HCT116 (cell line): ENCODE measurements at regions not wholly inside any gene's neighbourhood (a gene's known extent, or its start where the extent isn't known, plus 50 kb on each side); places are given as distances from the start of the nearest gene placed in this dataset.

Source experiments
- ATAC-seq: fragments of 200-7000 bp; cut with Tn5 transposase; 2 replicates; pipeline ENCODE4 v1.9.1; 2020; ENCODE audit warnings: mild to moderate bottlenecking, moderate library complexity
- BruUV-seq: library from RNA; stranded (reverse); fragments of 400-500 nt; replicated peaks from 2 replicates; lab custom pipeline; 2021; lab: Mats Ljungman, UMichigan
- CTCF ChIA-PET: fragments of 300-600 bp; sonication (Branson Sonifier 250); formaldehyde crosslinking; loops from one replicate; lab custom pipeline; 2021; ENCODE audit warnings: antibody characterized with exemption; lab: Charles Lee
- POLR2A ChIA-PET: fragments of 300-600, 350-600 bp; sonication (Branson Sonifier 250); formaldehyde crosslinking; loops from one replicate; lab custom pipeline; 2021; ENCODE audit warnings: antibody characterized with exemption; lab: Charles Lee
- RAD21 ChIA-PET, 2 experiments: fragments of 300-600 bp; sonication (Branson Sonifier 250); formaldehyde crosslinking; loops; one replicate each; lab custom pipeline; 2023; ENCODE audit warnings: low total read pairs in 2 of 2; ENCODE audit not compliant: uncharacterized antibody in 2 of 2, unreplicated experiment in 2 of 2, low non-redundant PET in 1 of 2; lab: Charles Lee
- DNase-seq: peaks from one replicate; pipeline ENCODE4 v3.0.0-alpha.2; 2010; ENCODE audit warnings: low read depth, low spot score
- H2AFZ ChIP-seq: fragments of 200-600 bp; shearing (Covaris generic), sonication (generic); 2 replicates; pipeline ENCODE4 v1.6.1; 2017; ENCODE audit warnings: low read depth, mixed run types, mixed read lengths, antibody characterized with exemption, low read length; ENCODE audit not compliant: poor library complexity, severe bottlenecking
- H3K27ac ChIP-seq: 2 replicates; pipeline ENCODE4 v1.5.1; 2012; ENCODE audit warnings: low read depth, low read length
- H3K27me3 ChIP-seq: fragments of 200-600 bp; sonication (generic); 2 replicates; pipeline ENCODE4 v1.6.1; 2016; ENCODE audit warnings: mixed run types, low read length, mixed read lengths; ENCODE audit not compliant: insufficient read depth
- H3K36me3 ChIP-seq, 2 experiments: fragments of 200-500 bp in 1 of 2; fragments of 200-600 bp in 1 of 2; sonication (Bioruptor generic) in 1 of 2; sonication (generic) in 1 of 2; 2 replicates each; pipeline versions ENCODE4 v1.5.1 to v1.6.1; 2014 to 2016; ENCODE audit warnings: low read length in 2 of 2, inconsistent platforms in 1 of 2, mixed read lengths in 1 of 2, mixed run types in 1 of 2; ENCODE audit not compliant: insufficient read depth in 2 of 2, control insufficient read depth in 1 of 2
- H3K4me1 ChIP-seq, 2 experiments: fragments of 200-600 bp in 1 of 2; sonication (generic) in 1 of 2; 2 replicates each; pipeline versions ENCODE4 v1.5.1 to v1.6.1; 2012 to 2017; ENCODE audit warnings: low read length in 2 of 2, inconsistent platforms in 1 of 2, mild to moderate bottlenecking in 1 of 2, mixed read lengths in 1 of 2, mixed run types in 1 of 2, moderate library complexity in 1 of 2; ENCODE audit not compliant: insufficient read depth in 2 of 2, control insufficient read depth in 1 of 2
- H3K4me2 ChIP-seq: fragments of 200-600 bp; sonication (generic); 2 replicates; pipeline ENCODE4 v1.6.1; 2017; ENCODE audit warnings: mixed run types, low read length, mixed read lengths
- H3K4me3 ChIP-seq, 2 experiments: fragments of 200-600 bp in 1 of 2; sonication (generic) in 1 of 2; replicated peaks in 1 of 2; 2 replicates each; pipeline ENCODE4 v1.5.1; 2011 to 2016; ENCODE audit warnings: low read length in 2 of 2, control low read depth in 1 of 2, low read depth in 1 of 2, mild to moderate bottlenecking in 1 of 2, mixed read lengths in 1 of 2, mixed run types in 1 of 2
- H3K79me2 ChIP-seq: fragments of 200-600 bp; sonication (generic); 2 replicates; pipeline ENCODE4 v1.6.1; 2017; ENCODE audit warnings: mild to moderate bottlenecking, mixed run types, low read length, moderate library complexity, mixed read lengths; ENCODE audit not compliant: insufficient read depth
- H3K9ac ChIP-seq: fragments of 200-600 bp; sonication (generic); 2 replicates; pipeline ENCODE4 v1.6.1; 2016; ENCODE audit warnings: low read length, mixed read lengths
- H3K9me2 ChIP-seq: fragments of 200-600 bp; sonication (generic), shearing (Covaris generic); 2 replicates; pipeline ENCODE4 v1.6.1; 2017; ENCODE audit warnings: mixed run types, mild to moderate bottlenecking, moderate library complexity; ENCODE audit not compliant: insufficient read depth
- H3K9me3 ChIP-seq, 2 experiments: fragments of 200-500 bp in 1 of 2; fragments of 200-600 bp in 1 of 2; sonication (Bioruptor generic) in 1 of 2; sonication (generic) in 1 of 2; 2 replicates each; pipeline ENCODE4 v1.6.1; 2014 to 2017; ENCODE audit warnings: low read length in 2 of 2, mixed read lengths in 2 of 2, inconsistent platforms in 1 of 2, low read depth in 1 of 2, mild to moderate bottlenecking in 1 of 2, mixed run types in 1 of 2, moderate library complexity in 1 of 2; ENCODE audit not compliant: control insufficient read depth in 1 of 2, insufficient read depth in 1 of 2
- H4K20me1 ChIP-seq: fragments of 200-600 bp; sonication (generic), shearing (Covaris generic); 2 replicates; pipeline ENCODE4 v1.6.1; 2017; ENCODE audit warnings: mixed run types, mild to moderate bottlenecking, moderate library complexity; ENCODE audit not compliant: insufficient read depth
- ATF3 ChIP-seq: IDR thresholded peaks from 2 replicates; pipeline ENCODE4 v1.6.1; 2012
- CEBPB ChIP-seq: IDR thresholded peaks from 2 replicates; pipeline ENCODE4 v1.6.1; 2012; ENCODE audit warnings: low read depth
- CTCF ChIP-seq, 3 experiments: fragments of 200-600 bp in 1 of 3; sonication (generic) in 1 of 3; IDR thresholded peaks in 2 of 3; conservative IDR thresholded peaks in 1 of 3; 2 replicates each; pipeline ENCODE4 v1.5.1; 2012 to 2017; ENCODE audit warnings: low read depth in 2 of 3, low read length in 2 of 3, antibody characterized with exemption in 1 of 3, borderline replicate concordance in 1 of 3, control low read depth in 1 of 3, mild to moderate bottlenecking in 1 of 3, mixed read lengths in 1 of 3, mixed run types in 1 of 3, moderate library complexity in 1 of 3; ENCODE audit not compliant: insufficient read depth in 1 of 3
- EGR1 ChIP-seq: IDR thresholded peaks from 2 replicates; pipeline ENCODE4 v1.6.1; 2012; ENCODE audit warnings: low read depth
- ELF1 ChIP-seq: IDR thresholded peaks from 2 replicates; pipeline ENCODE4 v1.6.1; 2012; ENCODE audit warnings: low read depth, borderline replicate concordance
- EZH2 ChIP-seq: fragments of 200-600 bp; sonication (generic); IDR thresholded peaks from 2 replicates; pipeline ENCODE4 v1.6.1; 2017; ENCODE audit warnings: antibody characterized with exemption, mixed run types
- FOSL1 ChIP-seq: IDR thresholded peaks from 2 replicates; pipeline ENCODE4 v1.6.1; 2012; ENCODE audit warnings: low read depth
- JUND ChIP-seq: IDR thresholded peaks from 2 replicates; pipeline ENCODE4 v1.6.1; 2012
- MAX ChIP-seq: IDR thresholded peaks from 2 replicates; pipeline ENCODE4 v1.6.1; 2012
- POLR2AphosphoS5 ChIP-seq: IDR thresholded peaks from 2 replicates; pipeline ENCODE4 v1.6.1; 2011; ENCODE audit warnings: mild to moderate bottlenecking, low read depth, low read length, moderate library complexity
- RAD21 ChIP-seq: IDR thresholded peaks from 2 replicates; pipeline ENCODE4 v1.6.1; 2012; ENCODE audit warnings: low read depth, mild to moderate bottlenecking
- SP1 ChIP-seq: IDR thresholded peaks from 2 replicates; pipeline ENCODE4 v1.6.1; 2012; ENCODE audit warnings: low read depth
- ZNF274 ChIP-seq: fragments of 200-500 bp; sonication (Bioruptor generic); IDR thresholded peaks from 2 replicates; pipeline ENCODE4 v1.6.1; 2014; ENCODE audit warnings: mild to moderate bottlenecking, low read depth, low read length, inconsistent platforms
- intact Hi-C: fragments of 100-400 bp; cut with micrococcal nuclease; formaldehyde crosslinking; loops from 2 replicates; pipeline ENCODE4 v1.10.0; 2022
- TF ChIP-seq, protein P1 (sequence below): IDR thresholded peaks from 2 replicates; pipeline ENCODE4 v1.6.1; 2011; ENCODE audit warnings: mild to moderate bottlenecking, low read length, moderate library complexity; ENCODE audit not compliant: insufficient replicate concordance; ENCODE audit errors: extremely low read depth

DNA sequence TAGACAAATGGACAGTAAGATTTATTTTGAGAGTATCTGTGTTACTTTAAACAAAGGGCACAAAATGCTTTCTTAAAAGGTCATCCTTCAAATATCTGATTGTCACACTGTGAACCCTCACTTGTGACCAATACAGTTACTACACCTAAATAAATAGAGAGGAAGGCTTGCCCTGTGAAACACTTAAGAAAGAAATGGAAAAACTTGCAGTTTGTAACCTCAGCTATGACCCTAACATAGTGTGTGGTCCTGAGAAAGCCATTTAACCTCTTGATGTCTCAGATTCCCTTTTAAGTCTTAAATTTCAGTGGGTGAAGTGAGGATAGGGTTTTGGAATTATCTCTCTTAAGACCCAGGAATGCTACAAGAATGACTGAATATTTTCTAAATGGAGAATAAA is 126.7 kb upstream of the SLC27A6 start:
- DNase-seq (no peak), ATAC-seq (no peak)
- no peaks in the 10 kb centered on the region for H3K79me2 ChIP-seq
- no peaks in the 10 kb centered on the region for H3K9me3 ChIP-seq
- no peaks in the 10 kb centered on the region for H3K36me3 ChIP-seq
- no peak overlapping the region for H3K4me3 ChIP-seq
- no peaks in the 10 kb centered on the region for H4K20me1 ChIP-seq
- intact Hi-C loops = loop anchor here (10.0 kb wide), 1 partner anchor 56 kb away; no protein-coding TSS in a partner anchor
- RAD21 ChIA-PET = no interaction called here
- H3K27ac ChIP-seq = no peak overlapping the region
- H3K4me1 ChIP-seq = no peaks in the 10 kb centered on the region
- BruUV-seq = no TSS peak
- no peak overlapping the region for H3K9ac ChIP-seq
- H2AFZ ChIP-seq = no peak overlapping the region
- POLR2A ChIA-PET = no interaction called here
- no peaks in the 10 kb centered on the region for H3K9me2 ChIP-seq
- TF ChIP-seq EGR1 (no peak), JUND (no peak), FOSL1 (no peak), SP1 (no peak), EZH2 (no peak), CEBPB (no peak)
- TF ChIP-seq, protein P1, sequence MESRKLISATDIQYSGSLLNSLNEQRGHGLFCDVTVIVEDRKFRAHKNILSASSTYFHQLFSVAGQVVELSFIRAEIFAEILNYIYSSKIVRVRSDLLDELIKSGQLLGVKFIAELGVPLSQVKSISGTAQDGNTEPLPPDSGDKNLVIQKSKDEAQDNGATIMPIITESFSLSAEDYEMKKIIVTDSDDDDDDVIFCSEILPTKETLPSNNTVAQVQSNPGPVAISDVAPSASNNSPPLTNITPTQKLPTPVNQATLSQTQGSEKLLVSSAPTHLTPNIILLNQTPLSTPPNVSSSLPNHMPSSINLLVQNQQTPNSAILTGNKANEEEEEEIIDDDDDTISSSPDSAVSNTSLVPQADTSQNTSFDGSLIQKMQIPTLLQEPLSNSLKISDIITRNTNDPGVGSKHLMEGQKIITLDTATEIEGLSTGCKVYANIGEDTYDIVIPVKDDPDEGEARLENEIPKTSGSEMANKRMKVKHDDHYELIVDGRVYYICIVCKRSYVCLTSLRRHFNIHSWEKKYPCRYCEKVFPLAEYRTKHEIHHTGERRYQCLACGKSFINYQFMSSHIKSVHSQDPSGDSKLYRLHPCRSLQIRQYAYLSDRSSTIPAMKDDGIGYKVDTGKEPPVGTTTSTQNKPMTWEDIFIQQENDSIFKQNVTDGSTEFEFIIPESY = no peak
- no peak overlapping the region for H3K4me2 ChIP-seq
- CTCF ChIA-PET = no interaction called here
- no peaks in the 10 kb centered on the region for H3K27me3 ChIP-seq

DNA sequence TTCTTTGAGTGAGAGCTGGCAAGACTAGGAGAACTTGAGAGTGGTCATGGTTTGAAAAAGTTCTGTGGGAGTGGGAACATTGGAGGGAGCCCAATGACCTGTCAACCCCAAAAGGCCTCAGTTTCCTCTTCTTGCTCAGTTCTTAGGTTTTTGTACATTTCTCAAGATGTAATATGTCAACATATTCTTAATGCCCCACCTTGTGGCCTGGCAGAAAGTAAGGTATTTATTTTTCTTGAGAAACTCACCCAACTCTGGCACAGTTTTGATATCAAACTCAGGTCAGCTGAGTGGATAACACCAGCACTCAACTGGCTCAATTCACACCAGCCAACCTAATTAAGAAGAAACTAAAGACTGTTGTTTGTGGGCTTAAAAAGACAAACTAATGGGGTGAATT is 123.0 kb upstream of the SLC27A6 start:
- no peaks in the 10 kb centered on the region for H4K20me1 ChIP-seq
- ATAC-seq = no peak
- intact Hi-C loops = loop anchor here (5.0 kb wide), 4 partner anchors 165 to 1280 kb away; no protein-coding TSS in a partner anchor
- POLR2A ChIA-PET = no interaction called here
- BruUV-seq = no TSS peak
- H3K4me3 ChIP-seq = no peak overlapping the region
- no peak overlapping the region for H3K27ac ChIP-seq
- H3K36me3 ChIP-seq = no peaks in the 10 kb centered on the region
- H3K4me1 ChIP-seq = no peaks in the 10 kb centered on the region
- RAD21 ChIA-PET = no interaction called here
- no peaks in the 10 kb centered on the region for H3K79me2 ChIP-seq
- no peaks in the 10 kb centered on the region for H3K27me3 ChIP-seq
- H2AFZ ChIP-seq = no peak overlapping the region
- H3K9ac ChIP-seq = no peak overlapping the region
- DNase-seq = no peak
- no peak overlapping the region for H3K4me2 ChIP-seq
- no peaks in the 10 kb centered on the region for H3K9me2 ChIP-seq
- H3K9me3 ChIP-seq = no peaks in the 10 kb centered on the region
- CTCF ChIA-PET = no interaction called here
- TF ChIP-seq CTCF (IDR thresholded peaks at IDR 0.05 in 2 of 3, conservative IDR thresholded peaks at IDR 0.05 in 1 of 3; ENCODE audit: borderline replicate concordance in 1 of 3, insufficient read depth in 1 of 3, low read depth in 2 of 3, low read length in 2 of 3) (0 out of 6 replicates have a peak, but pooled peaks of 1 of the 3 experiments have one; percentile 8), MAX (no peak), JUND (no peak), SP1 (no peak), ELF1 (no peak), CEBPB (no peak), ZNF274 (no peak), ATF3 (no peak), RAD21 (peak; percentile 47), POLR2AphosphoS5 (no peak), EGR1 (no peak)
- TF ChIP-seq, protein P1 = no peak
